Cardiac muscle cell (in vitro differentiated cells and primary cell): ENCODE measurements at regions not wholly inside any gene's neighbourhood (a gene's known extent, or its start where the extent isn't known, plus 50 kb on each side); places are given as distances from the start of the nearest gene placed in this dataset.

Experiments
- DNase-seq, 2 donors: peaks; one replicate each; pipeline versions ENCODE4 v3.0.0 to v3.0.0-alpha.2; 2010 to 2017; ENCODE audit warnings: low read depth in 1 of 2, low spot score in 1 of 2
- H3K27ac ChIP-seq: fragments of 200-600 bp; sonication (generic); 2 replicates; pipeline ENCODE4 v1.5.1; 2016
- H3K27me3 ChIP-seq: fragments of 200-600 bp; sonication (generic); 2 replicates; pipeline ENCODE4 v1.6.0; 2016; ENCODE audit warnings: control low read depth
- H3K36me3 ChIP-seq: fragments of 200-600 bp; sonication (generic); 2 replicates; pipeline ENCODE4 v1.5.1; 2016; ENCODE audit warnings: control low read depth
- H3K4me1 ChIP-seq: fragments of 200-600 bp; sonication (generic); 2 replicates; pipeline ENCODE4 v1.8.1; 2017; ENCODE audit warnings: low read depth, mild to moderate bottlenecking, mixed run types
- H3K4me3 ChIP-seq: fragments of 200-600 bp; sonication (generic); 2 replicates; pipeline ENCODE4 v1.5.1; 2016; ENCODE audit warnings: mild to moderate bottlenecking
- H3K9me3 ChIP-seq: fragments of 200-600 bp; sonication (generic); 2 replicates; pipeline ENCODE4 v1.5.1; 2017; ENCODE audit warnings: low read depth, mild to moderate bottlenecking, control low read depth
- TF ChIP-seq, protein P1 (sequence below): IDR thresholded peaks from 2 replicates; pipeline ENCODE4 v1.5.1; 2012; ENCODE audit warnings: low read depth, mild to moderate bottlenecking, low read length

DNA sequence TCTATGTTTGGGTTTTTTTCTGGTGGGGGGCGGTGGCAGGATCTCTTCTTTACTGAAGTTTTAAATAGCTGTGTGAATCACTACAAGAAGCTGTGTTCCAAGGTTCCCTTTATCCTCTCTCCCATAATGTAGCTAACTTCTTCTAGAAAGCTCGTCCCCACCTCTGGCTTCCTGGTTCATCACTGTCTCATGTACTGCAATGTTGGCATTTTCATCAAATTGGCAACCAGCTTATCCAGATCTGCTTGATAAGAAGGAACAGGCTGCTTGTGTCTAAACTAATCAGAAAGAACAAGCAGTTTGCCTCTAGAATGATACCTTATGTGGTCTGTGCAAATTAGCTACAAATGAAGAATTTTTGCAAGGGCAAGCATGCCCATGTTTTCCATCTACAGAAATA is 130.8 kb downstream of the WT1 start:
- H3K27ac ChIP-seq, result no peak overlapping the region

DNA sequence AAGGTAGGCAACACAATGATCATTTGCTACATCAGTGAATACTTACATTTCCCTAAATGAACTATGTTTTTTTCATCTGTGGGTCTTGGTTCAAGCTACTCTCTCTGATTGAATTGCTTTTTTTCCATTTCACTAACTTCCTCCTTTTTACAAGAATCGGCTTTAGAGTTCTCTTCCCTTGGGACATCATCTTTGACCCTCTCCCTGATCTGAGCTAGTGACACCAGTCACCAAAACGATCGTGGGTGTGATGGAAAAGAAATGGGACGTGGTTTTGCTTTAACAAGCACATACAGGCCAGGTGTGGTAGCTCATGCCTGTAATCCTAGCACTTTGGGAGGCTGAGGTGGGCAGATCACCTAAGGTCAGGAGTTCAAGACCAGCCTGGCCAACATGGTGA is 129.9 kb downstream of the WT1 start:
- H3K4me3 ChIP-seq, result no peak overlapping the region
- TF ChIP-seq, protein P1, sequence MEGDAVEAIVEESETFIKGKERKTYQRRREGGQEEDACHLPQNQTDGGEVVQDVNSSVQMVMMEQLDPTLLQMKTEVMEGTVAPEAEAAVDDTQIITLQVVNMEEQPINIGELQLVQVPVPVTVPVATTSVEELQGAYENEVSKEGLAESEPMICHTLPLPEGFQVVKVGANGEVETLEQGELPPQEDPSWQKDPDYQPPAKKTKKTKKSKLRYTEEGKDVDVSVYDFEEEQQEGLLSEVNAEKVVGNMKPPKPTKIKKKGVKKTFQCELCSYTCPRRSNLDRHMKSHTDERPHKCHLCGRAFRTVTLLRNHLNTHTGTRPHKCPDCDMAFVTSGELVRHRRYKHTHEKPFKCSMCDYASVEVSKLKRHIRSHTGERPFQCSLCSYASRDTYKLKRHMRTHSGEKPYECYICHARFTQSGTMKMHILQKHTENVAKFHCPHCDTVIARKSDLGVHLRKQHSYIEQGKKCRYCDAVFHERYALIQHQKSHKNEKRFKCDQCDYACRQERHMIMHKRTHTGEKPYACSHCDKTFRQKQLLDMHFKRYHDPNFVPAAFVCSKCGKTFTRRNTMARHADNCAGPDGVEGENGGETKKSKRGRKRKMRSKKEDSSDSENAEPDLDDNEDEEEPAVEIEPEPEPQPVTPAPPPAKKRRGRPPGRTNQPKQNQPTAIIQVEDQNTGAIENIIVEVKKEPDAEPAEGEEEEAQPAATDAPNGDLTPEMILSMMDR, result no peak

More for the DNA sequence above, 130.8 kb downstream of the WT1 start:
- Histone ChIP-seq H3K4me1 (no peaks in the 10 kb centered on the region), H3K27me3 (no peaks in the 10 kb centered on the region), H3K9me3 (no peaks in the 10 kb centered on the region), H3K36me3 (no peaks in the 10 kb centered on the region), H3K4me3 (no peak overlapping the region)
- TF ChIP-seq, protein P1, result no peak
- DNase-seq, result no peak

DNA sequence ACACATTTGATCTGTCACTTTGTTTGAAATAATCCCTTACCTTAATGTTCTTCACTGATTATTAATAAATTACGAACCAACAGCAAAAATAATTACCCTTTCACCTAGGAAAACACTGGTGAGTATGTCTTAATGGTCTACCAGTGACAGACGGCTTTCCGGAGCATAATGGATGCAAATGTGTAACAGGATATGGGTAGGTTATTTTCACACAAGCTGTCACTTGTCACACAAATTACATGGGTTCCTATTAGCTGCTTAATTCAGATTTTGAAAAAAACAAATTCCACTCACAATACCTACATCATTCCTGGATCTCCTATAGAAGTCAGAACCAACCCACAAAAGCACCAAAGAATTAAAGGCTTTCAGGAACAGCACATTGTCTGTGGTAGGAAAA is 127.9 kb downstream of the WT1 start:
- Histone ChIP-seq H3K9me3 (no peaks in the 10 kb centered on the region), H3K4me3 (no peak overlapping the region), H3K4me1 (no peaks in the 10 kb centered on the region), H3K27ac (no peak overlapping the region), H3K36me3 (no peaks in the 10 kb centered on the region), H3K27me3 (no peaks in the 10 kb centered on the region)
- TF ChIP-seq, protein P1, result no peak
- DNase-seq, result no peak

More for the DNA sequence above, 129.9 kb downstream of the WT1 start:
- H3K4me1 ChIP-seq, result no peaks in the 10 kb centered on the region
- H3K9me3 ChIP-seq, result no peaks in the 10 kb centered on the region
- H3K36me3 ChIP-seq, result no peaks in the 10 kb centered on the region
- H3K27ac ChIP-seq, result no peak overlapping the region
- no peaks in the 10 kb centered on the region for H3K27me3 ChIP-seq
- no peak for DNase-seq

DNA sequence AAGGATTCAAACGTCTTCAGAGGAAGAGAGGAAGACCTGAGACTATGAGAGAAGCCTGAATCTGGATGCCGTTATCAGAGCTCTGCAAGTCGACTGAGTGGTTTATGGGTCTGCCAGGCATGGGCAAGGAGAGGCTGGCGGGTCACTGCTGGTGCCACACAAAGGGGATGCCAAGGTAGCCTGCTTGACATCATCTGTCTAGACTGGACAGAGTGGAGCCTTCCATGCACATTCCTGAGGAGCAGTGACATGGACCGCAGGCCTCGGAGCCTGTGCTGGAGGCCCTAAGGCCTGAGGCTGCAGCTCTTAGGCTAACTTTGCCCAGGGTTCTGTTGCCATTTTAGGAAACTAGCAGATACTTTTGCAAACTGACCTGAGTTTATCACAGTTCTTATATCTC is 127.4 kb downstream of the WT1 start:
- TF ChIP-seq, protein P1, result no peak
- Histone ChIP-seq H3K27ac (no peak overlapping the region), H3K27me3 (no peaks in the 10 kb centered on the region), H3K4me3 (no peak overlapping the region), H3K4me1 (no peaks in the 10 kb centered on the region), H3K36me3 (no peaks in the 10 kb centered on the region), H3K9me3 (no peaks in the 10 kb centered on the region)
- no peak for DNase-seq

DNA sequence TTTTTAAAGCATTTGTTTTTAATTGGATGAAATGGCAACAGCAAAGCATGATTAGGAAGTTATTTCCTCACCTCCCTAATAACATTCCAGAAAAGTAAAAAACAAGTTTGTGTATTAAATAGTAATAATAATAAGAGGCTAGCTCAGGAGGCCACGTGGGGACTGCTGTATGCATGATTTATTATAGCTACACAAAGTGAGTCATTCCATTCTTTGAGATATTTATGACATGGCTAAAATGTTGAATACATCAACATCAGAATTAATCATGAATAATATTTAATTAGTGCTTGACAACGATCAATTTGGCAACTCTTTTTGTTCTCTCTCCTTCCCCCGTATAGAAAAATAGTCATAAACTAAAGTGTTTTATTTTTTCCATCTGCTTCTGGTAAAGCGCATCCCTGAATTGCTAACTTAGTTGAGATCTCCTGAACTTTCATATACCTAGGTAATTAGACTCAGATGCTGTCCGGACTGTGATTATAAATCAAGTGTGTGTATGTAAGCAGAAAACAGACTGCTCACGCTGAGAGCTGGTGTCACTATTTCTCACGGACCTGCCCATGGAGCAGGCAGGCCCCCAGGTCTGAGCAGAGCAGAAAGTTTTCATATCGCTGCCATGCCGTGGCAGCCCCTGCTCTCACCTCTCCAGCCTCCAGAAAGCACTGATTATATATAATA is 125.7 kb downstream of the WT1 start:
- TF ChIP-seq, protein P1, result no peak
- H3K4me3 ChIP-seq, result no peak overlapping the region

DNA sequence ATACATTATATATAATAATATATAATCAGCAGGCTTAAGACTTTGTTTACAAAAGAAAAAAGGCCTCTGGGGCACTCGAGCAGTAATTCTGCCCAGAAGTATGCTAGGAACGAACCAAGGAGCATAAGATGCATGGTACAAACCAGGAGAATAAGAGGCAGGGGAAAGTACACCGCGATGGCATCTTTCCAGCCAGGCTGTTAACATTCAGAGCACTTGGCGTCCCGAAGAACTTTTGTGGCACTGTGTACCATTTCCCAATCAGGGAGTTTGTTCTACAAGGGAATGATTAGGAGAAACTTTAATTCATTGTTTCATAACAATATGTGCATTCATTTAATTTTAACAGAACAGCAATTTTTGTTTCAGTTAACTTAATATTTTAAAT is 125.1 kb downstream of the WT1 start:
- Histone ChIP-seq H3K36me3 (no peaks in the 10 kb centered on the region), H3K4me3 (no peak overlapping the region)

More for the DNA sequence above, 125.7 kb downstream of the WT1 start:
- DNase-seq, result no peak
- Histone ChIP-seq H3K9me3 (no peaks in the 10 kb centered on the region), H3K36me3 (no peaks in the 10 kb centered on the region), H3K27ac (no peak overlapping the region), H3K27me3 (no peaks in the 10 kb centered on the region), H3K4me1 (no peaks in the 10 kb centered on the region)

More for the DNA sequence above, 125.1 kb downstream of the WT1 start:
- Histone ChIP-seq H3K9me3 (no peaks in the 10 kb centered on the region), H3K4me1 (no peaks in the 10 kb centered on the region), H3K27ac (no peak overlapping the region), H3K27me3 (no peaks in the 10 kb centered on the region)
- peak in 1 of 2 donors; percentile 34 for DNase-seq
- TF ChIP-seq, protein P1, result no peak
